ENCODE measurements at regions not wholly inside any gene's neighbourhood (a gene's known extent, or its start where the extent isn't known, plus 50 kb on each side); places are given as distances from the start of the nearest gene placed in this dataset.

- peaks cover 25% of the 10 kb centered on the region for H3K4me1 ChIP-seq (ENCODE audit: control insufficient read depth, insufficient read depth, low read length, unreplicated experiment)
- H3K27ac ChIP-seq (ENCODE audit: low read depth, low read length) = no peak overlapping the region
- no peaks in the 10 kb centered on the region for H3K27me3 ChIP-seq (ENCODE audit: insufficient read depth, low read length)
- no peaks in the 10 kb centered on the region for H3K79me2 ChIP-seq (ENCODE audit: control insufficient read depth, insufficient read depth, low read length, unreplicated experiment)
- H3K36me3 ChIP-seq (ENCODE audit: insufficient read depth, low read length) = no peaks in the 10 kb centered on the region
- no peak overlapping the region for H3K4me3 ChIP-seq (ENCODE audit: low read depth, low read length)
- no peak overlapping the region for H2AFZ ChIP-seq (ENCODE audit: low read length, unreplicated experiment)
These were observed 113.4 kb upstream of the RAB27B start for GRCh38 chr18:54714851-54715250.

GRCh38 chr18:54716586-54716985, 111.7 kb upstream of the RAB27B start:
- Histone ChIP-seq H3K27me3 (ENCODE audit: insufficient read depth, low read length) (no peaks in the 10 kb centered on the region), H3K27ac (ENCODE audit: low read depth, low read length) (no peak overlapping the region), H3K4me1 (ENCODE audit: control insufficient read depth, insufficient read depth, low read length, unreplicated experiment) (peaks cover 26% of the 10 kb centered on the region), H3K36me3 (ENCODE audit: insufficient read depth, low read length) (no peaks in the 10 kb centered on the region), H2AFZ (ENCODE audit: low read length, unreplicated experiment) (no peak overlapping the region), H3K4me3 (ENCODE audit: low read depth, low read length) (no peak overlapping the region), H3K79me2 (ENCODE audit: control insufficient read depth, insufficient read depth, low read length, unreplicated experiment) (no peaks in the 10 kb centered on the region)

- Histone ChIP-seq H3K79me2 (ENCODE audit: control insufficient read depth, insufficient read depth, low read length, unreplicated experiment) (no peaks in the 10 kb centered on the region), H3K27me3 (ENCODE audit: insufficient read depth, low read length) (no peaks in the 10 kb centered on the region), H3K36me3 (ENCODE audit: insufficient read depth, low read length) (no peaks in the 10 kb centered on the region), H3K27ac (ENCODE audit: low read depth, low read length) (no peak overlapping the region), H3K4me3 (ENCODE audit: low read depth, low read length) (peak overlapping the region; percentile 68), H2AFZ (ENCODE audit: low read length, unreplicated experiment) (peak overlapping the region; percentile 82), H3K4me1 (ENCODE audit: control insufficient read depth, insufficient read depth, low read length, unreplicated experiment) (peaks cover 15% of the 10 kb centered on the region)
These were observed 110.4 kb upstream of the RAB27B start for GRCh38 chr18:54717673-54718407.

GRCh38 chr18:54718408-54718773, 109.9 kb upstream of the RAB27B start:
- Histone ChIP-seq H3K4me1 (ENCODE audit: control insufficient read depth, insufficient read depth, low read length, unreplicated experiment) (peaks cover 9% of the 10 kb centered on the region), H2AFZ (ENCODE audit: low read length, unreplicated experiment) (no peak overlapping the region), H3K36me3 (ENCODE audit: insufficient read depth, low read length) (no peaks in the 10 kb centered on the region), H3K4me3 (ENCODE audit: low read depth, low read length) (peak overlapping the region; percentile 68), H3K27me3 (ENCODE audit: insufficient read depth, low read length) (no peaks in the 10 kb centered on the region), H3K79me2 (ENCODE audit: control insufficient read depth, insufficient read depth, low read length, unreplicated experiment) (no peaks in the 10 kb centered on the region), H3K27ac (ENCODE audit: low read depth, low read length) (no peak overlapping the region)

GRCh38 chr18:54720620-54721019, 107.7 kb upstream of the RAB27B start:
- no peaks in the 10 kb centered on the region for H3K27me3 ChIP-seq (ENCODE audit: insufficient read depth, low read length)
- no peak overlapping the region for H2AFZ ChIP-seq (ENCODE audit: low read length, unreplicated experiment)
- peak overlapping the region; percentile 13; the same call in 1 of the 2 replicates for H3K27ac ChIP-seq (ENCODE audit: low read depth, low read length)
- no peak overlapping the region for H3K4me3 ChIP-seq (ENCODE audit: low read depth, low read length)
- no peaks in the 10 kb centered on the region for H3K79me2 ChIP-seq (ENCODE audit: control insufficient read depth, insufficient read depth, low read length, unreplicated experiment)
- no peaks in the 10 kb centered on the region for H3K36me3 ChIP-seq (ENCODE audit: insufficient read depth, low read length)
- H3K4me1 ChIP-seq (ENCODE audit: control insufficient read depth, insufficient read depth, low read length, unreplicated experiment) = peaks cover 9% of the 10 kb centered on the region

- no peak overlapping the region for H3K4me3 ChIP-seq (ENCODE audit: low read depth, low read length)
- H3K27ac ChIP-seq (ENCODE audit: low read depth, low read length) = no peak overlapping the region
- H3K27me3 ChIP-seq (ENCODE audit: insufficient read depth, low read length) = no peaks in the 10 kb centered on the region
- H3K79me2 ChIP-seq (ENCODE audit: control insufficient read depth, insufficient read depth, low read length, unreplicated experiment) = no peaks in the 10 kb centered on the region
- 0 out of 2 replicates have a peak, but pooled peaks cover 3% of the 10 kb centered on the region for H3K36me3 ChIP-seq (ENCODE audit: insufficient read depth, low read length)
- no peak overlapping the region for H2AFZ ChIP-seq (ENCODE audit: low read length, unreplicated experiment)
- H3K4me1 ChIP-seq (ENCODE audit: control insufficient read depth, insufficient read depth, low read length, unreplicated experiment) = no peaks in the 10 kb centered on the region
These were observed 102.1 kb upstream of the RAB27B start for GRCh38 chr18:54726143-54726542.

- H3K27ac ChIP-seq (ENCODE audit: low read depth, low read length) = peak overlapping the region; percentile 55
- no peaks in the 10 kb centered on the region for H3K79me2 ChIP-seq (ENCODE audit: control insufficient read depth, insufficient read depth, low read length, unreplicated experiment)
- H3K27me3 ChIP-seq (ENCODE audit: insufficient read depth, low read length) = no peaks in the 10 kb centered on the region
- H2AFZ ChIP-seq (ENCODE audit: low read length, unreplicated experiment) = peak overlapping the region; percentile 3
- 0 out of 2 replicates have a peak, but pooled peaks cover 3% of the 10 kb centered on the region for H3K36me3 ChIP-seq (ENCODE audit: insufficient read depth, low read length)
- H3K4me3 ChIP-seq (ENCODE audit: low read depth, low read length) = no peak overlapping the region
- peaks cover 37% of the 10 kb centered on the region for H3K4me1 ChIP-seq (ENCODE audit: control insufficient read depth, insufficient read depth, low read length, unreplicated experiment)
These were observed 94.2 kb upstream of the RAB27B start for GRCh38 chr18:54734059-54734458.

GRCh38 chr18:54736981-54737380, 91.3 kb upstream of the RAB27B start:
- Histone ChIP-seq H3K36me3 (ENCODE audit: insufficient read depth, low read length) (no peaks in the 10 kb centered on the region), H3K4me1 (ENCODE audit: control insufficient read depth, insufficient read depth, low read length, unreplicated experiment) (peaks cover 64% of the 10 kb centered on the region), H2AFZ (ENCODE audit: low read length, unreplicated experiment) (no peak overlapping the region), H3K4me3 (ENCODE audit: low read depth, low read length) (no peak overlapping the region), H3K79me2 (ENCODE audit: control insufficient read depth, insufficient read depth, low read length, unreplicated experiment) (no peaks in the 10 kb centered on the region), H3K27ac (ENCODE audit: low read depth, low read length) (peak overlapping the region; percentile 93), H3K27me3 (ENCODE audit: insufficient read depth, low read length) (no peaks in the 10 kb centered on the region)

GRCh38 chr18:54737986-54738385, 90.3 kb upstream of the RAB27B start:
- peak overlapping the region; percentile 93 for H3K27ac ChIP-seq (ENCODE audit: low read depth, low read length)
- no peaks in the 10 kb centered on the region for H3K36me3 ChIP-seq (ENCODE audit: insufficient read depth, low read length)
- H3K27me3 ChIP-seq (ENCODE audit: insufficient read depth, low read length) = no peaks in the 10 kb centered on the region
- H3K79me2 ChIP-seq (ENCODE audit: control insufficient read depth, insufficient read depth, low read length, unreplicated experiment) = no peaks in the 10 kb centered on the region
- peaks cover 73% of the 10 kb centered on the region for H3K4me1 ChIP-seq (ENCODE audit: control insufficient read depth, insufficient read depth, low read length, unreplicated experiment)
- H3K4me3 ChIP-seq (ENCODE audit: low read depth, low read length) = no peak overlapping the region
- no peak overlapping the region for H2AFZ ChIP-seq (ENCODE audit: low read length, unreplicated experiment)

GRCh38 chr18:54739476-54739875, 88.8 kb upstream of the RAB27B start:
- Histone ChIP-seq H3K27me3 (ENCODE audit: insufficient read depth, low read length) (no peaks in the 10 kb centered on the region), H3K4me3 (ENCODE audit: low read depth, low read length) (no peak overlapping the region), H3K4me1 (ENCODE audit: control insufficient read depth, insufficient read depth, low read length, unreplicated experiment) (peaks cover 72% of the 10 kb centered on the region), H3K79me2 (ENCODE audit: control insufficient read depth, insufficient read depth, low read length, unreplicated experiment) (no peaks in the 10 kb centered on the region), H3K27ac (ENCODE audit: low read depth, low read length) (peak overlapping the region; percentile 93), H3K36me3 (ENCODE audit: insufficient read depth, low read length) (no peaks in the 10 kb centered on the region), H2AFZ (ENCODE audit: low read length, unreplicated experiment) (no peak overlapping the region)

GRCh38 chr18:54740136-54740846, 88.0 kb upstream of the RAB27B start:
- Histone ChIP-seq H3K79me2 (ENCODE audit: control insufficient read depth, insufficient read depth, low read length, unreplicated experiment) (no peaks in the 10 kb centered on the region), H2AFZ (ENCODE audit: low read length, unreplicated experiment) (peak overlapping the region; percentile 35), H3K36me3 (ENCODE audit: insufficient read depth, low read length) (no peaks in the 10 kb centered on the region), H3K27me3 (ENCODE audit: insufficient read depth, low read length) (no peaks in the 10 kb centered on the region), H3K4me1 (ENCODE audit: control insufficient read depth, insufficient read depth, low read length, unreplicated experiment) (peaks cover 69% of the 10 kb centered on the region), H3K27ac (ENCODE audit: low read depth, low read length) (peak overlapping the region; percentile 93), H3K4me3 (ENCODE audit: low read depth, low read length) (peak overlapping the region; percentile 32; the same call in 1 of the 2 replicates)

Data from ACC112 (cell line).